HepG2 (cell line): ENCODE measurements at regions not wholly inside any gene's neighbourhood (a gene's known extent, or its start where the extent isn't known, plus 50 kb on each side); places are given as distances from the start of the nearest gene placed in this dataset.

Experiments used
- CEBPB ChIP-seq: IDR thresholded peaks from 2 replicates; pipeline ENCODE4 v1.6.1; 2011; ENCODE audit warnings: low read depth, low read length, improper control_type of control experiment, borderline replicate concordance
- FOXK1 ChIP-seq: sonication (generic); formaldehyde crosslinking; IDR thresholded peaks from 2 replicates; pipeline ENCODE4 v1.4.0; 2020; ENCODE audit warnings: low read depth, missing genetic modification reagents, borderline replicate concordance
- GABPA ChIP-seq, 2 experiments: IDR thresholded peaks; 2 replicates each; pipeline ENCODE4 v1.6.1; 2011 to 2016; ENCODE audit warnings: low read depth in 2 of 2, low read length in 1 of 2, missing biosample characterization in 1 of 2, missing genetic modification characterization in 1 of 2
- NR2F1 ChIP-seq, 2 experiments: fragments of 450-650 bp in 1 of 2; formaldehyde crosslinking in 1 of 2; IDR thresholded peaks; 2 replicates each; pipeline versions ENCODE4 v1.5.0 to v1.6.1; 2016 to 2020; ENCODE audit warnings: mild to moderate bottlenecking in 1 of 2, missing compliant biosample characterization in 1 of 2, missing genetic modification reagents in 1 of 2, moderate library complexity in 1 of 2
- SP1 ChIP-seq, 2 experiments: fragments of 450-650 bp in 1 of 2; sonication (generic) in 1 of 2; formaldehyde crosslinking in 1 of 2; IDR thresholded peaks; 2 replicates each; pipeline versions ENCODE4 v1.4.0 to v1.6.1; 2016 to 2020; ENCODE audit warnings: missing genetic modification reagents in 1 of 2
- TARDBP ChIP-seq: sonication (generic); formaldehyde crosslinking; IDR thresholded peaks from 2 replicates; pipeline ENCODE4 v1.8.0; 2022; ENCODE audit warnings: mild to moderate bottlenecking, missing genetic modification reagents
- ZNF660 ChIP-seq: sonication (generic); formaldehyde crosslinking; IDR thresholded peaks from 2 replicates; pipeline ENCODE4 v1.5.1; 2020; ENCODE audit warnings: mild to moderate bottlenecking, low read depth, missing genetic modification reagents, borderline replicate concordance
- TF ChIP-seq, protein P1 (sequence below): IDR thresholded peaks from 2 replicates; pipeline ENCODE4 v1.6.1; 2016; ENCODE audit warnings: missing compliant biosample characterization, missing genetic modification reagents, borderline replicate concordance
- TF ChIP-seq, protein P2 (sequence below): sonication (generic); formaldehyde crosslinking; IDR thresholded peaks from 2 replicates; pipeline ENCODE4 v1.9.0; 2021; ENCODE audit warnings: missing genetic modification reagents, borderline replicate concordance

DNA sequence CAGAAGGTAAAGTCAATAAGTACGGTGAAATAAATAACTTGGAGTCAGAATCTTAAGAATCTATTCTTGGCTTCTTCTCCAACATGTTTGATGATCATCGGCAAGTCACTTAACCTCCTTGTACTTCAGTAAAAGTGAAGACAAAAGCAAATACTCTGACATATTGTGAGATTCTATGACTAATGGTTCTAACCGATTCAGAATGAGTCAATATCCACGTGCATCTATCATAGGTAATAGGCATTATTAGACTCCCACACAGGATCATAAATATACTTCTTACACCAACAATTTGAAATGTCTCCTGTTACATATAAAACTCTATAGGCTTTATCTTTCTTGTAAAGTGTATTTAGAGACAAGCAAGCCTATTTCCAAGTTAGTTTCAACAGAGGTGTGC is 144.4 kb upstream of the ATXN7L3B start:
- TF ChIP-seq, protein P1, sequence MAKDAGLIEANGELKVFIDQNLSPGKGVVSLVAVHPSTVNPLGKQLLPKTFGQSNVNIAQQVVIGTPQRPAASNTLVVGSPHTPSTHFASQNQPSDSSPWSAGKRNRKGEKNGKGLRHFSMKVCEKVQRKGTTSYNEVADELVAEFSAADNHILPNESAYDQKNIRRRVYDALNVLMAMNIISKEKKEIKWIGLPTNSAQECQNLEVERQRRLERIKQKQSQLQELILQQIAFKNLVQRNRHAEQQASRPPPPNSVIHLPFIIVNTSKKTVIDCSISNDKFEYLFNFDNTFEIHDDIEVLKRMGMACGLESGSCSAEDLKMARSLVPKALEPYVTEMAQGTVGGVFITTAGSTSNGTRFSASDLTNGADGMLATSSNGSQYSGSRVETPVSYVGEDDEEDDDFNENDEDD (CRISPR knock-in tag) = no peak
- TF ChIP-seq TARDBP (CRISPR knock-in tag) = no peak
- TF ChIP-seq, protein P2, sequence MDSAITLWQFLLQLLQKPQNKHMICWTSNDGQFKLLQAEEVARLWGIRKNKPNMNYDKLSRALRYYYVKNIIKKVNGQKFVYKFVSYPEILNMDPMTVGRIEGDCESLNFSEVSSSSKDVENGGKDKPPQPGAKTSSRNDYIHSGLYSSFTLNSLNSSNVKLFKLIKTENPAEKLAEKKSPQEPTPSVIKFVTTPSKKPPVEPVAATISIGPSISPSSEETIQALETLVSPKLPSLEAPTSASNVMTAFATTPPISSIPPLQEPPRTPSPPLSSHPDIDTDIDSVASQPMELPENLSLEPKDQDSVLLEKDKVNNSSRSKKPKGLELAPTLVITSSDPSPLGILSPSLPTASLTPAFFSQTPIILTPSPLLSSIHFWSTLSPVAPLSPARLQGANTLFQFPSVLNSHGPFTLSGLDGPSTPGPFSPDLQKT (CRISPR knock-in tag) = no peak
- TF ChIP-seq GABPA (IDR thresholded peaks at IDR 0.05; ENCODE audit: low read depth, low read length) = no peak
- no peak for TF ChIP-seq GABPA (CRISPR knock-in tag; IDR thresholded peaks at IDR 0.05; ENCODE audit: low read depth)
- no peak for TF ChIP-seq ZNF660
- no peak for TF ChIP-seq FOXK1 (CRISPR knock-in tag)
- no peak for TF ChIP-seq NR2F1 (CRISPR knock-in tag; IDR thresholded peaks at IDR 0.05)
- TF ChIP-seq CEBPB = no peak
- TF ChIP-seq SP1 (IDR thresholded peaks at IDR 0.05) = no peak
- TF ChIP-seq SP1 (CRISPR knock-in tag; IDR thresholded peaks at IDR 0.05) = no peak
